Suprapubic skin (tissue), 4 donors: ENCODE measurements at regions not wholly inside any gene's neighbourhood (a gene's known extent, or its start where the extent isn't known, plus 50 kb on each side); places are given as distances from the start of the nearest gene placed in this dataset.

ENCODE experiments used
- EP300 ChIP-seq: sonication (generic); formaldehyde crosslinking; IDR thresholded peaks from one replicate; pipeline ENCODE4 v1.6.1; 2017; ENCODE audit warnings: antibody characterized with exemption
- POLR2A ChIP-seq, 2 donors: fragments of 450-650 bp; IDR thresholded peaks; one replicate each; pipeline ENCODE4 v1.6.1; 2017; ENCODE audit warnings: antibody characterized with exemption in 2 of 2, mild to moderate bottlenecking in 2 of 2, moderate library complexity in 2 of 2
- POLR2AphosphoS5 ChIP-seq, 3 donors: sonication (generic); formaldehyde crosslinking; IDR thresholded peaks; one replicate each; pipeline ENCODE4 v1.6.1; 2017; ENCODE audit warnings: antibody characterized with exemption in 3 of 3
- TF ChIP-seq, protein P1 (sequence below), 2 donors: fragments of 200-600 bp in 1 of 2; fragments of 450-650 bp in 1 of 2; sonication (generic) in 1 of 2; IDR thresholded peaks; one replicate each; pipeline ENCODE4 v1.5.1; 2016 to 2019; ENCODE audit warnings: antibody characterized with exemption in 2 of 2, mild to moderate bottlenecking in 1 of 2, moderate library complexity in 1 of 2

DNA sequence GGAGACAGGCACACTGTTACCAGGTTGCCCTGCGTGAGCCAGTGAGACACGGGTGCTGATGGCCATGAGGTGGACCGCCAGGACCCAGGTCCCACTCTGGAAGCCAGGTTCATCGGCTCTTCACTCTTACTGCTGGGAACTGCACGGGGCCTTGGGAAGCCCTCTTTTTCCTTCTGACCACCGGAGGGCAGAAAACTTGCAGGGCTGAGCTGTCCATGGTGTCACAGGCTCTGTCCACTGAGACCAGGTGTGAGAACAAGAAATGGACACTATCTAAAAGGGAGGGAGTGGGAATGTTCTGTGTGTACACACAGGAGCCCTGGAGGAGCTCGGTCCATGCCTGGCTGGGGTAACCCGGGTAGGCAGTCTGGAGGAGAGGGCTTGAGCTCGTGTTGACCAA is 93.4 kb downstream of the UQCRFS1 start:
- TF ChIP-seq, protein P1, sequence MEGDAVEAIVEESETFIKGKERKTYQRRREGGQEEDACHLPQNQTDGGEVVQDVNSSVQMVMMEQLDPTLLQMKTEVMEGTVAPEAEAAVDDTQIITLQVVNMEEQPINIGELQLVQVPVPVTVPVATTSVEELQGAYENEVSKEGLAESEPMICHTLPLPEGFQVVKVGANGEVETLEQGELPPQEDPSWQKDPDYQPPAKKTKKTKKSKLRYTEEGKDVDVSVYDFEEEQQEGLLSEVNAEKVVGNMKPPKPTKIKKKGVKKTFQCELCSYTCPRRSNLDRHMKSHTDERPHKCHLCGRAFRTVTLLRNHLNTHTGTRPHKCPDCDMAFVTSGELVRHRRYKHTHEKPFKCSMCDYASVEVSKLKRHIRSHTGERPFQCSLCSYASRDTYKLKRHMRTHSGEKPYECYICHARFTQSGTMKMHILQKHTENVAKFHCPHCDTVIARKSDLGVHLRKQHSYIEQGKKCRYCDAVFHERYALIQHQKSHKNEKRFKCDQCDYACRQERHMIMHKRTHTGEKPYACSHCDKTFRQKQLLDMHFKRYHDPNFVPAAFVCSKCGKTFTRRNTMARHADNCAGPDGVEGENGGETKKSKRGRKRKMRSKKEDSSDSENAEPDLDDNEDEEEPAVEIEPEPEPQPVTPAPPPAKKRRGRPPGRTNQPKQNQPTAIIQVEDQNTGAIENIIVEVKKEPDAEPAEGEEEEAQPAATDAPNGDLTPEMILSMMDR (IDR thresholded peaks at IDR 0.05), result no peak
- TF ChIP-seq POLR2A (IDR thresholded peaks at IDR 0.05), result no peak
- no peak for TF ChIP-seq POLR2AphosphoS5 (IDR thresholded peaks at IDR 0.05)
- TF ChIP-seq EP300, result no peak
